ENCODE measurements at regions not wholly inside any gene's neighbourhood (a gene's known extent, or its start where the extent isn't known, plus 50 kb on each side); places are given as distances from the start of the nearest gene placed in this dataset.

DNA sequence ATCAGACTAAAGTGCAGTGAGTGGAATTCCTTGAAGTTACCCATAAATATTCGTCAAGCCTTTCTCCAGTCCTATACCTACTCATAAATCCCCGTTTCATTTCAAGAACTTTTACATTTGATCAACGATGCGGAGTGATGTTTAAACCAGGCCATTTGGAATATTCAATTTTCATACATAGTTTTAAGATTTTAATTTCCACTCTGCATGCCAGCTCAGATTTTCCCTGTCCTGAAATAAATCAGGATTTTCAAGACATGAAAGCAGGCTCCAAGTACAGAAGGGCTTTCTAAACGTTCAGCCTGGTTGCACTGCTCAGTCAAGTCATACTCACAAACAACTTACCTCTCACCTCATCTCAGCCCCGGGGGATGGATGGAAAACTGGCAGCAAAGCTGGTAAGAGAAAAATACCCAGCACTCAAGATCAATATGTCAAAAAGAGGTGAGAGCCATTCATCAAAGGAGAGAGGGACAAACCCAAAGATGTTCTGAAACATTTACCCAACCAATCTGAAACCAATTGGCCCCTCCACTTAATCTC is 418.5 kb downstream of the PLPP3 start:
- WGBS, 2 donors, result 72 to 83% methylated on average over 6 of the region's 6 CpGs
- Histone ChIP-seq H3K27me3 (no peaks in the 10 kb centered on the region), H3K4me1 (no peaks in the 10 kb centered on the region), H3K9me3 (no peaks in the 10 kb centered on the region), H3K36me3 (ENCODE audit: low read depth, missing control alignments) (no peaks in the 10 kb centered on the region), H3K4me3 (no peak overlapping the region), H3K27ac (no peak overlapping the region)
- DNase-seq, result no peak
- TF ChIP-seq, protein P1, sequence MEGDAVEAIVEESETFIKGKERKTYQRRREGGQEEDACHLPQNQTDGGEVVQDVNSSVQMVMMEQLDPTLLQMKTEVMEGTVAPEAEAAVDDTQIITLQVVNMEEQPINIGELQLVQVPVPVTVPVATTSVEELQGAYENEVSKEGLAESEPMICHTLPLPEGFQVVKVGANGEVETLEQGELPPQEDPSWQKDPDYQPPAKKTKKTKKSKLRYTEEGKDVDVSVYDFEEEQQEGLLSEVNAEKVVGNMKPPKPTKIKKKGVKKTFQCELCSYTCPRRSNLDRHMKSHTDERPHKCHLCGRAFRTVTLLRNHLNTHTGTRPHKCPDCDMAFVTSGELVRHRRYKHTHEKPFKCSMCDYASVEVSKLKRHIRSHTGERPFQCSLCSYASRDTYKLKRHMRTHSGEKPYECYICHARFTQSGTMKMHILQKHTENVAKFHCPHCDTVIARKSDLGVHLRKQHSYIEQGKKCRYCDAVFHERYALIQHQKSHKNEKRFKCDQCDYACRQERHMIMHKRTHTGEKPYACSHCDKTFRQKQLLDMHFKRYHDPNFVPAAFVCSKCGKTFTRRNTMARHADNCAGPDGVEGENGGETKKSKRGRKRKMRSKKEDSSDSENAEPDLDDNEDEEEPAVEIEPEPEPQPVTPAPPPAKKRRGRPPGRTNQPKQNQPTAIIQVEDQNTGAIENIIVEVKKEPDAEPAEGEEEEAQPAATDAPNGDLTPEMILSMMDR (IDR thresholded peaks at IDR 0.05), result no peak
- TF ChIP-seq POLR2A (IDR thresholded peaks at IDR 0.05), result no peak
- intact Hi-C loops (cut with DNase I; ENCODE audit: low total_unique reads), result no loop called here

DNA sequence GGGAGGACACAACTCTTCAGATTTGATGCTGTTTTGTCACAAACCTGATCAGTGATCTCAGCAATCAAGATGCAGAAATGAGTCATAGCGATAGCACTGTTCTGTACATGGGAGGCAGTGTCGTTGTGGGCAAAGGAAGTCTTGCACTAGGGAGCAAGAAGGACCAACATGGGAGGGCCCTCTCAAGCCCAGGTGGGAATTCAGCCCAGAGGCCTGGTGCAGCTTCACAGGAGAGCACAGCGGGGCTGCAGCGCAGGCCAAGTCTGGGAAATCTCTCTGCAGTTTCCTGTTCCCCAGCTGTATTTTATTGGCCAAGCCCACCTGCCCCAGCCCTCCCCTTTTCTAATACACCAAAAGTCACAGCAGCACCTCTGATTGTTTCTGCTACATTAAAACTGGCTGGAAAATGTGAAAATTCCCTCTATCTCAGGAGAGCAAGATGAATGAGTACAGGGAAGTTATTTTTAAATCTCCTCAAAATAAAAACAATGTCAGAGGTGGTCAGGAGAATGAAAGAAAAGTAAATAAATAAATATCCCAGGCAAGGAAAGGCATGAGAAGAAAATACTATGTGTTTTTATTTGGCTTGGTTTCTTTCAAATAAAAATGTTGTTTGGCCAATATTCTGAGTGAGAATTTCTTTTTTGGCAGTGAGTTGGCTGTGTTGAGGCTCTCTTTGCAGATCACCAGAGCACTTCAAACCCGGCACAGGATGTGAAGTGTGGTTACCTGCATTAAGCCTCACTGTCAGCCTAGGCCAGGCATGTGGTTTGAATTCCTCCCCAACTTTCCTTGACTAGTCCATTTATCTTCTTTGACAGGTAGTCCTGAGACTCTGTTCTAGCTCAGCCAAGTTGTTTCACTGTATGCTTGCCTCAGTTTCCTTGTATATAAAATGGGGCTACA is 422.1 kb downstream of the PLPP3 start:
- DNase-seq, result no peak
- no peak for TF ChIP-seq POLR2A (IDR thresholded peaks at IDR 0.05)
- TF ChIP-seq, protein P1 (IDR thresholded peaks at IDR 0.05), result no peak
- WGBS, 2 donors, result 65 to 75% methylated on average over 5 of the region's 5 CpGs
- no peaks in the 10 kb centered on the region for H3K36me3 ChIP-seq (ENCODE audit: low read depth, missing control alignments)
- H3K9me3 ChIP-seq, result no peaks in the 10 kb centered on the region
- no peaks in the 10 kb centered on the region for H3K27me3 ChIP-seq
- H3K4me3 ChIP-seq, result no peak overlapping the region
- intact Hi-C loops (cut with DNase I; ENCODE audit: low total_unique reads), result no loop called here
- H3K27ac ChIP-seq, result no peak overlapping the region
- H3K4me1 ChIP-seq, result no peaks in the 10 kb centered on the region

DNA sequence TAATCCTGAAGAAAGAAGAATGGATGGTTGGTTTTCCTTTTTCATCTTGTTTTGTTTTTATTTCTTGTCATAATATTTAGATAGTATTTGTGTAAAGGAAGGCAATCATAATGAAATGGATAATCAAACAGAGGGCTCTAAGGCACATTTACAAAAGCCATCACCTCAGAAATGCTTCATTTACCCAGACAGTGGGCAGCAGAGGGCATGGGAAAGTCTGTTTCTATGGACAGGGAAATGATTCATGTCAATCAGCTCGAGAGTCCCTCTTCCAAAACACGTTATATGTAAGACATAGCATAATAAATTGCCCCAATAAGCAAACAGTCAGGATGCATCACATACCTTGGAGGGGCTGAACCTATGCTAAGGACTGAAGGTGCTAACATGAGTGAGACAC is 426.1 kb downstream of the PLPP3 start:
- H3K27ac ChIP-seq, result no peak overlapping the region
- no peak for DNase-seq
- H3K36me3 ChIP-seq (ENCODE audit: low read depth, missing control alignments), result no peaks in the 10 kb centered on the region
- intact Hi-C loops (cut with DNase I; ENCODE audit: low total_unique reads), result no loop called here
- H3K9me3 ChIP-seq, result no peaks in the 10 kb centered on the region
- H3K4me1 ChIP-seq, result no peaks in the 10 kb centered on the region
- WGBS, 2 donors, result 89 to 97% methylated on average over 2 of the region's 2 CpGs
- no peak overlapping the region for H3K4me3 ChIP-seq
- TF ChIP-seq POLR2A (IDR thresholded peaks at IDR 0.05), result no peak
- TF ChIP-seq, protein P1 (IDR thresholded peaks at IDR 0.05), result no peak
- no peaks in the 10 kb centered on the region for H3K27me3 ChIP-seq

DNA sequence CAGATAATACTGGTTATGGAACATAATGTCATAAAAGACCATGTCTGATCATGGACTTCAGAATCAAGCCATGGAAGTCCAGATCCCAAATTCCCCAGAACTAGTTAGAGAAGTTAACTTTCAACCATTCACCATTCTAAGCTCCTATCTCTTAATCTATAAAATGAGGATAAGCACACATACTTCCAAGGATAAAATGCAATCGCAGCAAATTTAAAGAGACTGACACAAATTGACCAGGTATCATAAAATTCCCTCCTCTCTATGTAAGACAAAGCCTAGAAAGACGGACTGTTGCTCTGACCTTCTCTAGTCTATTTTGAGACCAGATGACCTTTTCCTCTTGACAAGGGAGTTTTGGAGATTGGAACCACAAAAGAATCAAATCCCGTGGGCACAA is 426.7 kb downstream of the PLPP3 start:
- DNase-seq, result no peak
- no peak overlapping the region for H3K27ac ChIP-seq
- TF ChIP-seq, protein P1 (IDR thresholded peaks at IDR 0.05), result no peak
- no peak for TF ChIP-seq POLR2A (IDR thresholded peaks at IDR 0.05)
- H3K36me3 ChIP-seq (ENCODE audit: low read depth, missing control alignments), result no peaks in the 10 kb centered on the region
- no peaks in the 10 kb centered on the region for H3K9me3 ChIP-seq
- intact Hi-C loops (cut with DNase I; ENCODE audit: low total_unique reads), result no loop called here
- H3K4me1 ChIP-seq, result no peaks in the 10 kb centered on the region
- H3K4me3 ChIP-seq, result no peak overlapping the region
- no peaks in the 10 kb centered on the region for H3K27me3 ChIP-seq
- 87 to 88% methylated on average over 3 of the region's 3 CpGs for whole genome bisulfite sequencing, 2 donors

Data from testis (tissue), 2 donors.